ENCODE measurements at regions not wholly inside any gene's neighbourhood (a gene's known extent, or its start where the extent isn't known, plus 50 kb on each side); places are given as distances from the start of the nearest gene placed in this dataset.
"Not testable (repeated sequence)": the region's sequence is repeated elsewhere in the genome, so short reads cannot be mapped to it uniquely, and the experiment has no call there.

- TF ChIP-seq CTCF, POLR2A (IDR thresholded peaks at IDR 0.05): not testable (repeated sequence)
Observed at GRCh38 chr20:30499716-30500446, 757.6 kb upstream of the DEFB115 start.

Data from body of pancreas (tissue), 4 donors.